ENCODE measurements at regions not wholly inside any gene's neighbourhood (a gene's known extent, or its start where the extent isn't known, plus 50 kb on each side); places are given as distances from the start of the nearest gene placed in this dataset.

- H3K9me3 Mint-ChIP-seq (ENCODE audit: unreplicated experiment) = no peaks in the 10 kb centered on the region
- no peak overlapping the region for H3K4me3 Mint-ChIP-seq (ENCODE audit: unreplicated experiment)
- no peak for TF ChIP-seq CTCF (IDR thresholded peaks at IDR 0.05; ENCODE audit: unreplicated experiment)
- DNase-seq (ENCODE audit: low spot score) = no peak
- peaks cover 1% of the 10 kb centered on the region for H3K27me3 Mint-ChIP-seq (ENCODE audit: unreplicated experiment)
- no peaks in the 10 kb centered on the region for H3K4me1 Mint-ChIP-seq (ENCODE audit: unreplicated experiment)
- no peaks in the 10 kb centered on the region for H3K36me3 Mint-ChIP-seq (ENCODE audit: low read depth, unreplicated experiment)
- no peak overlapping the region for H3K27ac Mint-ChIP-seq (ENCODE audit: unreplicated experiment)
Observed at GRCh38 chr18:65265761-65266160, 485.1 kb upstream of the CDH7 start.

- Mint-ChIP-seq H3K36me3 (ENCODE audit: low read depth, unreplicated experiment) (no peaks in the 10 kb centered on the region), H3K27ac (ENCODE audit: unreplicated experiment) (no peak overlapping the region), H3K27me3 (ENCODE audit: unreplicated experiment) (peaks cover 1% of the 10 kb centered on the region), H3K4me3 (ENCODE audit: unreplicated experiment) (no peak overlapping the region), H3K9me3 (ENCODE audit: unreplicated experiment) (no peaks in the 10 kb centered on the region), H3K4me1 (ENCODE audit: unreplicated experiment) (no peaks in the 10 kb centered on the region)
- no peak for TF ChIP-seq CTCF (IDR thresholded peaks at IDR 0.05; ENCODE audit: unreplicated experiment)
- no peak for DNase-seq (ENCODE audit: low spot score)
Observed at GRCh38 chr18:65260030-65260429, 490.8 kb upstream of the CDH7 start.

- no peak for TF ChIP-seq CTCF (IDR thresholded peaks at IDR 0.05; ENCODE audit: unreplicated experiment)
- Mint-ChIP-seq H3K4me3 (ENCODE audit: unreplicated experiment) (no peak overlapping the region), H3K9me3 (ENCODE audit: unreplicated experiment) (no peaks in the 10 kb centered on the region), H3K36me3 (ENCODE audit: low read depth, unreplicated experiment) (no peaks in the 10 kb centered on the region), H3K4me1 (ENCODE audit: unreplicated experiment) (no peaks in the 10 kb centered on the region), H3K27me3 (ENCODE audit: unreplicated experiment) (peaks cover 1% of the 10 kb centered on the region), H3K27ac (ENCODE audit: unreplicated experiment) (no peak overlapping the region)
- no peak for DNase-seq (ENCODE audit: low spot score)
Observed at GRCh38 chr18:65259403-65259802, 491.4 kb upstream of the CDH7 start.

GRCh38 chr18:65257149-65257548, 493.7 kb upstream of the CDH7 start:
- Mint-ChIP-seq H3K36me3 (ENCODE audit: low read depth, unreplicated experiment) (no peaks in the 10 kb centered on the region), H3K9me3 (ENCODE audit: unreplicated experiment) (no peaks in the 10 kb centered on the region)

GRCh38 chr18:65255417-65255816, 495.4 kb upstream of the CDH7 start:
- Mint-ChIP-seq H3K27ac (ENCODE audit: unreplicated experiment) (no peak overlapping the region), H3K4me1 (ENCODE audit: unreplicated experiment) (no peaks in the 10 kb centered on the region), H3K9me3 (ENCODE audit: unreplicated experiment) (no peaks in the 10 kb centered on the region), H3K27me3 (ENCODE audit: unreplicated experiment) (no peaks in the 10 kb centered on the region), H3K4me3 (ENCODE audit: unreplicated experiment) (no peak overlapping the region), H3K36me3 (ENCODE audit: low read depth, unreplicated experiment) (no peaks in the 10 kb centered on the region)
- peak; percentile 45 for TF ChIP-seq CTCF (IDR thresholded peaks at IDR 0.05; ENCODE audit: unreplicated experiment)
- DNase-seq (ENCODE audit: low spot score) = no peak

More at GRCh38 chr18:65257149-65257548, 493.7 kb upstream of the CDH7 start:
- no peaks in the 10 kb centered on the region for H3K4me1 Mint-ChIP-seq (ENCODE audit: unreplicated experiment)
- no peak for DNase-seq (ENCODE audit: low spot score)
- H3K4me3 Mint-ChIP-seq (ENCODE audit: unreplicated experiment) = no peak overlapping the region
- H3K27me3 Mint-ChIP-seq (ENCODE audit: unreplicated experiment) = no peaks in the 10 kb centered on the region
- no peak for TF ChIP-seq CTCF (IDR thresholded peaks at IDR 0.05; ENCODE audit: unreplicated experiment)
- no peak overlapping the region for H3K27ac Mint-ChIP-seq (ENCODE audit: unreplicated experiment)

Measured in endothelial cell (in vitro differentiated cells).